ENCODE measurements at regions not wholly inside any gene's neighbourhood (a gene's known extent, or its start where the extent isn't known, plus 50 kb on each side); places are given as distances from the start of the nearest gene placed in this dataset.

DNA sequence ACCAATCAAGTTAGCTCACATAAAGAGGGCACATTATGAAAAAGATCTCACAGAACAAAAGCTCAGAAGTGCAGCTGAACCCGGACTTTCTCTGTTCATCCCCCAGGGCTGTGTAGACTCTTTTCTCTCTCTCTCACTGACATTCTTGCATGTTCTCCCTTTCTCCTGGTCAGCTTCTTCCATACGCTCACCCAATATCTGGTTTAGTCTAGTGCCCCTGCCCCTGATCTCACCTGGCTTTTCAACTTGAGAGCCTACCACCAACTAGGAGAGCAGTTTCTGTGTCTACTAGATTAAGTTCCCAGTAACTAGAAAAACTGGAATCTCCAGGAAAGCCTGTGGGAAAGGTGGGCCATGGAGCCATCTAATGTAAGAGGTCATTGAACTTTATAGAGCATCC is 126.9 kb upstream of the GRIK3 start:
- TF ChIP-seq, protein P1, sequence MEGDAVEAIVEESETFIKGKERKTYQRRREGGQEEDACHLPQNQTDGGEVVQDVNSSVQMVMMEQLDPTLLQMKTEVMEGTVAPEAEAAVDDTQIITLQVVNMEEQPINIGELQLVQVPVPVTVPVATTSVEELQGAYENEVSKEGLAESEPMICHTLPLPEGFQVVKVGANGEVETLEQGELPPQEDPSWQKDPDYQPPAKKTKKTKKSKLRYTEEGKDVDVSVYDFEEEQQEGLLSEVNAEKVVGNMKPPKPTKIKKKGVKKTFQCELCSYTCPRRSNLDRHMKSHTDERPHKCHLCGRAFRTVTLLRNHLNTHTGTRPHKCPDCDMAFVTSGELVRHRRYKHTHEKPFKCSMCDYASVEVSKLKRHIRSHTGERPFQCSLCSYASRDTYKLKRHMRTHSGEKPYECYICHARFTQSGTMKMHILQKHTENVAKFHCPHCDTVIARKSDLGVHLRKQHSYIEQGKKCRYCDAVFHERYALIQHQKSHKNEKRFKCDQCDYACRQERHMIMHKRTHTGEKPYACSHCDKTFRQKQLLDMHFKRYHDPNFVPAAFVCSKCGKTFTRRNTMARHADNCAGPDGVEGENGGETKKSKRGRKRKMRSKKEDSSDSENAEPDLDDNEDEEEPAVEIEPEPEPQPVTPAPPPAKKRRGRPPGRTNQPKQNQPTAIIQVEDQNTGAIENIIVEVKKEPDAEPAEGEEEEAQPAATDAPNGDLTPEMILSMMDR (IDR thresholded peaks at IDR 0.05; ENCODE audit: low read depth, low read length) = no peak
- no peaks in the 10 kb centered on the region for H3K9me3 ChIP-seq (ENCODE audit: severe bottlenecking)
- no peak overlapping the region for H3K27ac ChIP-seq
- no peaks in the 10 kb centered on the region for H3K36me3 ChIP-seq
- no peak overlapping the region for H3K4me3 ChIP-seq (ENCODE audit: low read depth, low read length)
- H3K27me3 ChIP-seq (ENCODE audit: insufficient read depth, low read depth, severe bottlenecking) = no peaks in the 10 kb centered on the region
- no peak for DNase-seq

DNA sequence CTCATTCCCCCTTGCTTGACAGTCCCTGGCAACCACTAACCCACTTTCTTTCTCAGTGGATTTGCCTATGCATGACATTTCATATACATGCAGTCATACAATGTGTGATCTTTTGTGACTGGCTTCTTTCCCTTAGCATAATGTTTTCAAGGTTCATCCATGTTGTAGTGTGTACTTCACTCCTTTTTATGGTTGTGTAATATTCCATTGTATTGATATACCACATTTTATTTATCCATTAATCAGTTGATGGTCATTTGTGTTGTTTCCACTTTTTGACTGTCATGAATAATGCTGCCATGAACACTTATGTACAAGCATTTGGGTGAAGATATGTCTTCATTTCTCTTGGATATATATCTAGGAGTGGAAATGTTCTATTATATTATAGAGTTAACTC is 127.7 kb upstream of the GRIK3 start:
- TF ChIP-seq, protein P1 (IDR thresholded peaks at IDR 0.05; ENCODE audit: low read depth, low read length) = no peak
- no peaks in the 10 kb centered on the region for H3K27me3 ChIP-seq (ENCODE audit: insufficient read depth, low read depth, severe bottlenecking)
- no peak overlapping the region for H3K4me3 ChIP-seq (ENCODE audit: low read depth, low read length)
- H3K27ac ChIP-seq = no peak overlapping the region
- H3K36me3 ChIP-seq = no peaks in the 10 kb centered on the region
- DNase-seq = no peak
- no peaks in the 10 kb centered on the region for H3K9me3 ChIP-seq (ENCODE audit: severe bottlenecking)

DNA sequence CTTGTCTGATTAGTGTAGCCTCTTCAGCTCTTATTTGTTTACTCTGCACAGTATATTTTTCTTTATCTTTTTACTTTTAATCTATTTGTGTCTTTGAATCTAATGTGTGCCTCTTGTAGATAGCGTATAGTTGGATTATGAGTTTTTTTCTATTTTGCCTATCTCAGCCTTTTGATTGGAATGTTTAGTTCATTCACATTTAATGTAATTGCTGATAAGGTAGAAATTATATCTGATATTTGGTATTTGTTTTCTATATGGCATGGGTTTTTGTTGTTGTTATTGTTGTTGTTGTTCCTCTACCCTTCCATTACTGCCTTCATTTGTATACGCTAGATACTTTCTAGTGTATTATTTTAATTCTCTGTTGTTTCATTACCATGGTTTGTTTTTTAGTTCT is 131.7 kb upstream of the GRIK3 start:
- Histone ChIP-seq H3K27me3 (ENCODE audit: insufficient read depth, low read depth, severe bottlenecking) (no peaks in the 10 kb centered on the region), H3K9me3 (ENCODE audit: severe bottlenecking) (peaks cover 3% of the 10 kb centered on the region), H3K36me3 (no peaks in the 10 kb centered on the region), H3K4me3 (ENCODE audit: low read depth, low read length) (no peak overlapping the region), H3K27ac (no peak overlapping the region)
- no peak for DNase-seq
- TF ChIP-seq, protein P1 (IDR thresholded peaks at IDR 0.05; ENCODE audit: low read depth, low read length) = no peak

DNA sequence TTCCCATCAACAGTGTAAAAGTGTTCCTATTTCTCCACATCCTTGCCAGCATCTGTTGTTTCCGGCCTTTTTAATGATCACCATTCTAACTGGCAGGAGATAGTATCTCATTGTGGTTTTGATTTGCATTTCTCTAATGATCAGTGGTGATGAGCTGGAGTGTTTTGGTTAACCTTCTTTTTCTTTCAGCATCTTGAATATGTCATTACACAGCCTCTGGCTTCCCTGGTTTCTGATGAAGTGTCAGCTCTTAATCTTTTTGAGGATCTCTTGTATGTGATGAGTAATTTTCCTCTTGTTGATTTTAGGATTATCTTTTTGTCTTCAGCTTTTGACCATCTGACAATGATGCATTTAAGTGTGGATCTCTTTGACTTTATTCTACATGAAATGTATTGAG is 133.2 kb upstream of the GRIK3 start:
- H3K9me3 ChIP-seq (ENCODE audit: severe bottlenecking) = peaks cover 3% of the 10 kb centered on the region
- no peak overlapping the region for H3K27ac ChIP-seq
- TF ChIP-seq, protein P1 (IDR thresholded peaks at IDR 0.05; ENCODE audit: low read depth, low read length) = no peak
- DNase-seq = no peak
- H3K27me3 ChIP-seq (ENCODE audit: insufficient read depth, low read depth, severe bottlenecking) = no peaks in the 10 kb centered on the region
- H3K36me3 ChIP-seq = no peaks in the 10 kb centered on the region
- no peak overlapping the region for H3K4me3 ChIP-seq (ENCODE audit: low read depth, low read length)

DNA sequence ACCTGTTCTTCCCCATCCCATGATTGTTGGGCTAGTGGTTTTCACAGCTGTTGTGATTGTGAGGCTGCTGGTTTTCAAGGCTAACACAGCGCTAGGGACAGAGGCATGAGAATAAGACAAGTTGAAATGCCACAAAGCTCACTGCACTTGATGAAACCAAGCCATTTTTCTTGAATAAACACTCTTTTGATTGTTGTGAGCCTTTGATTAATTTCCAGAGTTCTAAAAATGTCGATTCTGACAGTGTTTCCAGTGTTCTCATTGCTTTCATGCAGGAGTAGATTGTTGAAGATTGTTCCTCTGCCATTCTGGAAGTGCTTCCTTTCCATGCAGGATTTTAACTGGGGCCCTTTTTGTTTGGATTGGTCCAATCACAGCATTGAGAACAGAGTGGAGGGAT is 134.9 kb upstream of the GRIK3 start:
- Histone ChIP-seq H3K27ac (no peak overlapping the region), H3K9me3 (ENCODE audit: severe bottlenecking) (peaks cover 3% of the 10 kb centered on the region), H3K4me3 (ENCODE audit: low read depth, low read length) (no peak overlapping the region), H3K36me3 (no peaks in the 10 kb centered on the region), H3K27me3 (ENCODE audit: insufficient read depth, low read depth, severe bottlenecking) (no peaks in the 10 kb centered on the region)
- TF ChIP-seq, protein P1 (IDR thresholded peaks at IDR 0.05; ENCODE audit: low read depth, low read length) = no peak
- no peak for DNase-seq

DNA sequence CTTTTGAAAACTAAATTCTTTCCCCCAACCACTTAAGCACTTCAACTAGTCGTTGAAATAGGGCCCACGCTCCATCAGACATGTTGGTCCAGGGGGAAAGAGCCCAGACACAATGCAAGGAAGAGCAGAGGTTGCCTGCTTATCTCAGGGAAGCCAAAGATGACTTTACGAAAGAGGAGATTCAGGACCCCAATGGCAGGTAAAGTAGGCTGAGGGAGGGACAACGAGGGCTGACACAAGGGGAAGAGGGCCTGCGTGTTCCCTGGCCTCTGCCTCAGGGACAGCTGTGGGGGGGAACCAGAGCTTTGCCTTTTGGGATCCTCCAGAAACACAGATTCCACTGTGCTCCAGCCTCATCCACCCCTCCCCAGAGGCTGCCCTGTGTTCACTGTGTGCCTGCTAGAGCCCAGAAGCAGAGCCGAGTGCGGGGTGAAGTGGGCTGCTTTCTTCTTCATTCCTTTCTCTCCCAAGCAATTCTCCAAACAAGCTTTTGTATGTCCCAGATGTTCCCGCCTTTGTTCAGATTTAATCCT is 135.5 kb upstream of the GRIK3 start:
- H3K27me3 ChIP-seq (ENCODE audit: insufficient read depth, low read depth, severe bottlenecking) = no peaks in the 10 kb centered on the region
- no peak for DNase-seq
- no peaks in the 10 kb centered on the region for H3K36me3 ChIP-seq
- TF ChIP-seq, protein P1 (IDR thresholded peaks at IDR 0.05; ENCODE audit: low read depth, low read length) = no peak
- no peak overlapping the region for H3K27ac ChIP-seq
- H3K9me3 ChIP-seq (ENCODE audit: severe bottlenecking) = peaks cover 3% of the 10 kb centered on the region
- H3K4me3 ChIP-seq (ENCODE audit: low read depth, low read length) = no peak overlapping the region

Measured in WERI-Rb-1 (cell line).